Esophagus squamous epithelium (tissue), 5 donors: ENCODE measurements at regions not wholly inside any gene's neighbourhood (a gene's known extent, or its start where the extent isn't known, plus 50 kb on each side); places are given as distances from the start of the nearest gene placed in this dataset.

Source experiments
- DNase-seq: peaks from one replicate; lab custom pipeline; 2025; lab: John Stamatoyannopoulos, UW
- H3K27ac ChIP-seq, 4 donors: fragments of 200-600 bp; sonication (generic); one replicate each; pipeline ENCODE4 v1.5.1; 2016 to 2019; ENCODE audit warnings: mild to moderate bottlenecking in 1 of 4
- H3K27me3 ChIP-seq, 4 donors: fragments of 200-600 bp; sonication (generic); 1 replicate in 3 of 4; 2 replicates in 1 of 4; pipeline versions ENCODE4 v1.5.1 to v1.6.0; 2017 to 2021; ENCODE audit warnings: antibody characterized with exemption in 1 of 4
- H3K36me3 ChIP-seq, 3 donors: fragments of 200-600 bp; sonication (generic); one replicate each; pipeline ENCODE4 v1.5.1; 2016 to 2019
- H3K4me1 ChIP-seq, 3 donors: fragments of 200-600 bp; sonication (generic); one replicate each; pipeline ENCODE4 v1.5.1; 2017 to 2019
- H3K4me3 ChIP-seq, 4 donors: fragments of 200-600 bp; sonication (generic); 1 replicate in 3 of 4; 2 replicates in 1 of 4; pipeline ENCODE4 v1.5.1; 2016 to 2019; ENCODE audit warnings: mild to moderate bottlenecking in 2 of 4, moderate library complexity in 1 of 4
- H3K9me3 ChIP-seq, 3 donors: fragments of 200-600 bp; sonication (generic); one replicate each; pipeline ENCODE4 v1.5.1; 2016 to 2019
- CTCF ChIP-seq, 6 experiments: fragments of 450-650 bp in 4 of 6; fragments of 200-600 bp in 2 of 6; sonication (generic) in 2 of 6; IDR thresholded peaks; one replicate each; pipeline ENCODE4 v1.5.1; 2016 to 2019; ENCODE audit warnings: antibody characterized with exemption in 6 of 6, mild to moderate bottlenecking in 4 of 6, moderate library complexity in 4 of 6
- POLR2A ChIP-seq, 4 donors: fragments of 450-650 bp; IDR thresholded peaks; one replicate each; pipeline ENCODE4 v1.6.1; 2017; ENCODE audit warnings: antibody characterized with exemption in 4 of 4, mild to moderate bottlenecking in 4 of 4, moderate library complexity in 3 of 4
- WGBS, 2 donors: methylation state at CpG; one replicate each; pipeline ENCODE4 v1.1.5; 2018; 5-methylcytosine and 5-hydroxymethylcytosine counted together
- intact Hi-C: fragments of 100-400 bp; cut with DNase I; formaldehyde crosslinking; loops from one replicate; pipeline ENCODE4 v1.15.0; 2022
- donor health status: DM: yes; HTN: yes; CAD: no.

- DNase-seq = no peak
- TF ChIP-seq CTCF (IDR thresholded peaks at IDR 0.05) (peak in 3 of 6 experiments; percentile 9 to 40 (median 24)), POLR2A (IDR thresholded peaks at IDR 0.05) (no peak)
- Histone ChIP-seq H3K27me3 (no peaks in the 10 kb centered on the region), H3K27ac (no peak overlapping the region), H3K4me1 (no peaks in the 10 kb centered on the region), H3K4me3 (no peak overlapping the region), H3K9me3 (no peaks in the 10 kb centered on the region), H3K36me3 (no peaks in the 10 kb centered on the region)
- WGBS, 2 donors = 0% methylated on average over 1 of the region's 6 CpGs; no CpG with 5 or more reads in 1 of the 2 donors
- intact Hi-C loops = no loop called here
Measured at GRCh38 chrX:47751670-47752069, 85.0 kb upstream of the ZNF81 start.

- H3K4me3 ChIP-seq = no peak overlapping the region
- H3K4me1 ChIP-seq = no peaks in the 10 kb centered on the region
- TF ChIP-seq POLR2A (IDR thresholded peaks at IDR 0.05) = no peak
- no peak for TF ChIP-seq CTCF (IDR thresholded peaks at IDR 0.05)
- intact Hi-C loops = no loop called here
- no peaks in the 10 kb centered on the region for H3K27me3 ChIP-seq
- DNase-seq = no peak
- 37 to 84% methylated on average over 2 to 7 of the region's 7 CpGs for WGBS, 2 donors
- no peaks in the 10 kb centered on the region for H3K36me3 ChIP-seq
- no peaks in the 10 kb centered on the region for H3K9me3 ChIP-seq
- H3K27ac ChIP-seq = no peak overlapping the region
Measured at GRCh38 chrX:47749185-47749967, 87.3 kb upstream of the ZNF81 start.

GRCh38 chrX:47748576-47748975 lies 88.1 kb upstream of the ZNF81 start:
- WGBS, 2 donors = 76 to 78% methylated on average over 2 to 4 of the region's 4 CpGs
- no peaks in the 10 kb centered on the region for H3K4me1 ChIP-seq
- no peaks in the 10 kb centered on the region for H3K27me3 ChIP-seq
- intact Hi-C loops = no loop called here
- no peak for TF ChIP-seq POLR2A (IDR thresholded peaks at IDR 0.05)
- no peak for TF ChIP-seq CTCF (IDR thresholded peaks at IDR 0.05)
- no peak for DNase-seq
- no peaks in the 10 kb centered on the region for H3K36me3 ChIP-seq
- no peaks in the 10 kb centered on the region for H3K9me3 ChIP-seq
- H3K4me3 ChIP-seq = no peak overlapping the region
- H3K27ac ChIP-seq = no peak overlapping the region

GRCh38 chrX:47746446-47746845 lies 87.5 kb upstream of the UXT start:
- Histone ChIP-seq H3K27ac (no peak overlapping the region), H3K4me1 (no peaks in the 10 kb centered on the region), H3K9me3 (no peaks in the 10 kb centered on the region), H3K36me3 (no peaks in the 10 kb centered on the region), H3K27me3 (no peaks in the 10 kb centered on the region), H3K4me3 (no peak overlapping the region)
- WGBS, 2 donors = 41 to 57% methylated on average over 3 of the region's 3 CpGs
- TF ChIP-seq CTCF (IDR thresholded peaks at IDR 0.05) (no peak), POLR2A (IDR thresholded peaks at IDR 0.05) (no peak)
- intact Hi-C loops = no loop called here
- DNase-seq = no peak

GRCh38 chrX:47745416-47745815 lies 86.4 kb upstream of the UXT start:
- intact Hi-C loops = no loop called here
- WGBS, 2 donors = 27 to 70% methylated on average over 1 of the region's 1 CpG
- no peak overlapping the region for H3K27ac ChIP-seq
- no peaks in the 10 kb centered on the region for H3K27me3 ChIP-seq
- no peaks in the 10 kb centered on the region for H3K9me3 ChIP-seq
- no peaks in the 10 kb centered on the region for H3K36me3 ChIP-seq
- no peak for DNase-seq
- TF ChIP-seq POLR2A (IDR thresholded peaks at IDR 0.05) = no peak
- TF ChIP-seq CTCF (IDR thresholded peaks at IDR 0.05) = no peak
- H3K4me1 ChIP-seq = no peaks in the 10 kb centered on the region
- H3K4me3 ChIP-seq = no peak overlapping the region
